SJSA1 (cell line): ENCODE measurements at regions not wholly inside any gene's neighbourhood (a gene's known extent, or its start where the extent isn't known, plus 50 kb on each side); places are given as distances from the start of the nearest gene placed in this dataset.

Experiments
- DNase-seq, 2 experiments: peaks; one replicate each; pipeline ENCODE4 v3.0.0-alpha.2; 2015 to 2020; ENCODE audit warnings: low spot score in 2 of 2, low read depth in 1 of 2
- H3K27ac ChIP-seq: fragments of 250-450 bp; sonication (Bioruptor Pico); 2 replicates; pipeline ENCODE4 v1.5.1; 2020; ENCODE audit warnings: mild to moderate bottlenecking, moderate library complexity
- H3K27me3 ChIP-seq: fragments of 250-450 bp; sonication (Bioruptor Pico); replicated peaks from 2 replicates; pipeline ENCODE4 v1.5.1; 2020; ENCODE audit warnings: mild to moderate bottlenecking, moderate library complexity
- H3K36me3 ChIP-seq: fragments of 250-450 bp; sonication (Bioruptor Pico); 2 replicates; pipeline ENCODE4 v1.5.1; 2020; ENCODE audit warnings: mild to moderate bottlenecking
- H3K4me1 ChIP-seq: fragments of 250-450 bp; sonication (Bioruptor Pico); replicated peaks from 2 replicates; pipeline ENCODE4 v1.6.1; 2021; ENCODE audit warnings: mild to moderate bottlenecking
- H3K4me3 ChIP-seq: fragments of 250-450 bp; sonication (Bioruptor Pico); 2 replicates; pipeline ENCODE4 v1.5.1; 2020; ENCODE audit warnings: mild to moderate bottlenecking
- H3K9me3 ChIP-seq: fragments of 250-450 bp; sonication (Bioruptor Pico); replicated peaks from 2 replicates; pipeline ENCODE4 v1.5.1; 2020; ENCODE audit warnings: mild to moderate bottlenecking

- no peaks in the 10 kb centered on the region for H3K9me3 ChIP-seq
- H3K27ac ChIP-seq = no peak overlapping the region
- no peak overlapping the region for H3K4me3 ChIP-seq
- no peaks in the 10 kb centered on the region for H3K36me3 ChIP-seq
- no peaks in the 10 kb centered on the region for H3K27me3 ChIP-seq
- H3K4me1 ChIP-seq = no peaks in the 10 kb centered on the region
- DNase-seq = no peak
Measured at GRCh38 chr11:95595541-95595940, 194.0 kb downstream of the FAM76B start.

- no peaks in the 10 kb centered on the region for H3K27me3 ChIP-seq
- no peaks in the 10 kb centered on the region for H3K36me3 ChIP-seq
- no peaks in the 10 kb centered on the region for H3K4me1 ChIP-seq
- no peaks in the 10 kb centered on the region for H3K9me3 ChIP-seq
- DNase-seq = no peak
- H3K27ac ChIP-seq = no peak overlapping the region
- no peak overlapping the region for H3K4me3 ChIP-seq
Measured at GRCh38 chr11:95593111-95593510, 196.5 kb downstream of the FAM76B start.

GRCh38 chr11:95592471-95592870, 197.1 kb downstream of the FAM76B start:
- Histone ChIP-seq H3K27me3 (no peaks in the 10 kb centered on the region), H3K36me3 (no peaks in the 10 kb centered on the region), H3K4me1 (no peaks in the 10 kb centered on the region), H3K9me3 (no peaks in the 10 kb centered on the region), H3K4me3 (no peak overlapping the region), H3K27ac (no peak overlapping the region)
- DNase-seq = no peak

- H3K4me1 ChIP-seq = peaks cover 14% of the 10 kb centered on the region
- no peak overlapping the region for H3K27ac ChIP-seq
- H3K27me3 ChIP-seq = no peaks in the 10 kb centered on the region
- H3K36me3 ChIP-seq = no peaks in the 10 kb centered on the region
- no peak for DNase-seq
- no peak overlapping the region for H3K4me3 ChIP-seq
- H3K9me3 ChIP-seq = no peaks in the 10 kb centered on the region
Measured at GRCh38 chr11:95589893-95590612, 199.5 kb downstream of the FAM76B start.

DNA sequence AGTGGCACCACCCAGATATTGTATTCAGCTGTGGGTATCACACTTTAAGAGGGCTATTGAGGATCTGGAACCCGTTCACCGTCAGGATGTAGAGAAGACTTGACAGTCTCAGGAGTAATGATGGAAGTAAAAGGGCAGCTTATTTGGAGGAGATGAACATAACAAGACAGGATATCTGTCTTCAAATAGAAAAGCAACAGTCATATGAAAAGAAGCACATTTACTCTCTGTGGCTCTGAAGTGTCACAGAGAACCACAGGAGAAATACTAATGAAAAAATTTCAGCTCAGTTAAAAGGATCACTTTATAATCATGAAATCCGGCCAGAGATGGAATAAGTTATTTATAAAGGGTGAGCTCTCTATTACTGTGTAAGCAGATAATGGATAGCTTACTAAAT, 200.8 kb downstream of the FAM76B start:
- no peaks in the 10 kb centered on the region for H3K27me3 ChIP-seq
- no peaks in the 10 kb centered on the region for H3K36me3 ChIP-seq
- no peak overlapping the region for H3K27ac ChIP-seq
- no peak overlapping the region for H3K4me3 ChIP-seq
- peaks cover 23% of the 10 kb centered on the region for H3K4me1 ChIP-seq
- no peaks in the 10 kb centered on the region for H3K9me3 ChIP-seq
- DNase-seq = no peak

DNA sequence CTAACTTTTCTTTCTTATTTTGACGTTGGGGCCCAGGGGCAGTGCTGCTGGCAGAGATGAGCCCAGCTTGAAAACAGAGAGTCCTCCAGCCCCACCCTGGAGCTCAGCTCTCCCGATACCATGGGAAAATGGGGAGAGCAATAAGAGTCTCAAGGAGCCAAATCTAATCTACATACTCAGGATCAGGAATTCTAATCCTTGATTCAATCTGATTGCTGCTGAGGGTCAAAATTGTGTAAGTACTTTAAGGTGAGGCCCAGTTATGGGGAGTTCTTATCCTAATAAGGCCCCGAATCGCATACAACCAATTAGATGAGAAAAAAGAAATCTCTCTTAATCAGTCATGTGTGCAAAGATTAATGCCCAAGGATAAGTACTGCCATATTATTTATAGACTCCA, 202.9 kb downstream of the FAM76B start:
- no peak overlapping the region for H3K27ac ChIP-seq
- peaks cover 23% of the 10 kb centered on the region for H3K4me1 ChIP-seq
- H3K36me3 ChIP-seq = no peaks in the 10 kb centered on the region
- H3K27me3 ChIP-seq = no peaks in the 10 kb centered on the region
- H3K9me3 ChIP-seq = no peaks in the 10 kb centered on the region
- no peak overlapping the region for H3K4me3 ChIP-seq
- no peak for DNase-seq

- Histone ChIP-seq H3K27ac (peak overlapping the region; percentile 58; the same call in 1 of the 2 replicates), H3K27me3 (no peaks in the 10 kb centered on the region), H3K36me3 (no peaks in the 10 kb centered on the region), H3K9me3 (no peaks in the 10 kb centered on the region), H3K4me1 (peaks cover 23% of the 10 kb centered on the region), H3K4me3 (no peak overlapping the region)
- no peak for DNase-seq
Measured at GRCh38 chr11:95586155-95586554, 203.4 kb downstream of the FAM76B start.

DNA sequence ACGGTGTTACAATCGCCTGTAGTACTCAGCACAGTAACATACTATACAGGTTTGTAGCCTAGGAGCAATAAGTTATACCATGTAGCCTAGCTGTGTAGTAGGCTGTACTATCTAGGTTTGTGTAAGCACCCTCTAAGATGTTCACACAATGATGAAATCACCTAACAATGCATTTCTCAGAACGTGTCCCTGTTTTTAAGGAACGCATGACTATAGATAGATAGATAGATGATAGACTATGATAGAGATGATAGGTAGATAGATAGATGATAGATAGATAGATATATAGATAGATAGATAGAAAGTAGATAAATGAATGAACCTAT, 203.9 kb downstream of the FAM76B start:
- no peak for DNase-seq
- peak overlapping the region; percentile 58 for H3K27ac ChIP-seq

GRCh38 chr11:95585069-95585751, 204.4 kb downstream of the FAM76B start:
- Histone ChIP-seq H3K9me3 (no peaks in the 10 kb centered on the region), H3K4me1 (peaks cover 23% of the 10 kb centered on the region), H3K4me3 (no peak overlapping the region), H3K27ac (peak overlapping the region; percentile 58), H3K36me3 (no peaks in the 10 kb centered on the region), H3K27me3 (no peaks in the 10 kb centered on the region)
- peak in 1 of 2 experiments; percentile 47 for DNase-seq

More for the DNA sequence above, 203.9 kb downstream of the FAM76B start:
- no peaks in the 10 kb centered on the region for H3K9me3 ChIP-seq
- no peak overlapping the region for H3K4me3 ChIP-seq
- peaks cover 23% of the 10 kb centered on the region for H3K4me1 ChIP-seq
- no peaks in the 10 kb centered on the region for H3K36me3 ChIP-seq
- no peaks in the 10 kb centered on the region for H3K27me3 ChIP-seq

DNA sequence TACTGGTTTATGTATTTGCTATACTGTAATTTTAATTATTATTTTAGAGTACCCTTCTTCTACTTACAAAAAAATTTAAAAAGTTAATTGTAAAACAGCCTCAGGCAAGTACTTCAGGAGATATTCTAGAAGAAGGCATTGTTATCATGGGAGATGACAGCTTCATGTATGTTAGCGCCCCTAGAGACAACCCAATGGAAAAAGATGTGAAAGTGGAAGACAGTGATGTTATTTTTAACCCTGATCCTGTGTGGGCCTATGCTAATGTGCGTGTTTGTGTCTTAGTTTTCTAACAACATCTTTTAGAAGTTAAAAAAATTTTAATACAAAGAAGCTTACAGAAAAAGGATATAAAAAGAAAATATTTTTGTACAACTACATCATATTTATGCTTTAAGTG, 205.0 kb downstream of the FAM76B start:
- Histone ChIP-seq H3K27ac (peak overlapping the region; percentile 58), H3K9me3 (no peaks in the 10 kb centered on the region), H3K4me3 (no peak overlapping the region), H3K4me1 (peaks cover 23% of the 10 kb centered on the region), H3K36me3 (no peaks in the 10 kb centered on the region), H3K27me3 (no peaks in the 10 kb centered on the region)
- no peak for DNase-seq

DNA sequence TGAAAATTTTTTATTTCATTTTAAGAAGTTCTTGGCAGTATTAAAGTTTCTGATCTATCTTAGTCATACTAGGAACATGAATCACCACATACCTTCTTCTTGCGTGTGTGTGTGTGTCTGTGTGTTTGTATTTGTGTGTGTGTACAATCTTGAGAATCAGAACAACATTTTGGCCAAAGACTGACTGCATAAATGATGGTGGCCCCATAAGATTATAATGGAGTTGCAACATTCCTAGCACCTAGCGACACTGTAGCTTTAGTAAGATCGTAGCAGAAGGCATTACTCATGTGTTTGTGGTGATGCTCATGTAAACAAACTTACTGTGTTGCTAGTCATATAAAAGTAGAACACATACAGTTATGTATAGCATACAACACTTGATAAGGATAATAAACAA, 205.4 kb downstream of the FAM76B start:
- Histone ChIP-seq H3K27me3 (no peaks in the 10 kb centered on the region), H3K36me3 (no peaks in the 10 kb centered on the region), H3K4me3 (no peak overlapping the region), H3K9me3 (no peaks in the 10 kb centered on the region), H3K27ac (peak overlapping the region; percentile 58), H3K4me1 (peaks cover 23% of the 10 kb centered on the region)
- DNase-seq = peak; percentile 34 to 38

GRCh38 chr11:95577716-95578460, 211.7 kb downstream of the FAM76B start:
- H3K36me3 ChIP-seq = no peaks in the 10 kb centered on the region
- no peak for DNase-seq
- no peaks in the 10 kb centered on the region for H3K9me3 ChIP-seq
- H3K27me3 ChIP-seq = no peaks in the 10 kb centered on the region
- H3K27ac ChIP-seq = no peak overlapping the region
- no peak overlapping the region for H3K4me3 ChIP-seq
- H3K4me1 ChIP-seq = no peaks in the 10 kb centered on the region

GRCh38 chr11:95576146-95576845, 213.3 kb downstream of the FAM76B start:
- Histone ChIP-seq H3K27me3 (no peaks in the 10 kb centered on the region), H3K36me3 (no peaks in the 10 kb centered on the region), H3K4me3 (no peak overlapping the region), H3K27ac (no peak overlapping the region), H3K9me3 (no peaks in the 10 kb centered on the region), H3K4me1 (no peaks in the 10 kb centered on the region)
- no peak for DNase-seq

DNA sequence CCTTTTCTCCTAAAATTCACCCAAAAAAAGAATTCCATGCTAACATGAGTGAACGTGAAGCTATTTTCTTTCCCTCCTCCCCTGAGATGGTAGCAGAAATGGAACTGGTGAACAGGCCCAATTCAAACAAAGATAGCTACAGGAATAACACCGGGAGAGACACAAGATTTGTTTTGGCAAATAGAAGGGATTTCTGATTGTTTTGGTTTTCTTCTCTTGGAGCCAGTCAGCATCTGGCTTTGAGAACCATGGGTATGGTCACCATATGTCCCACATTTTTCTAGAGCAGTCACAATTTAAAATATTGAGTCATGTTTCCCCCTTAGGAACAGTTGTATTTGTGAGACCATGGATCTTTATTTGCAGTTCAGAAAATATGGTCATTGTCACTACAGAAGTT, 214.1 kb downstream of the FAM76B start:
- H3K9me3 ChIP-seq = no peaks in the 10 kb centered on the region
- no peaks in the 10 kb centered on the region for H3K27me3 ChIP-seq
- no peak for DNase-seq
- H3K36me3 ChIP-seq = no peaks in the 10 kb centered on the region
- no peaks in the 10 kb centered on the region for H3K4me1 ChIP-seq
- H3K4me3 ChIP-seq = no peak overlapping the region
- no peak overlapping the region for H3K27ac ChIP-seq
